GM21526 (cell line): ENCODE measurements at regions not wholly inside any gene's neighbourhood (a gene's known extent, or its start where the extent isn't known, plus 50 kb on each side); places are given as distances from the start of the nearest gene placed in this dataset.

ENCODE experiments used
- ATAC-seq: cut with Tn5 transposase; IDR thresholded peaks from one replicate; pipeline ENCODE4 v1.9.1; 2021; ENCODE audit warnings: moderate library complexity; ENCODE audit not compliant: unreplicated experiment, low FRiP score

DNA sequence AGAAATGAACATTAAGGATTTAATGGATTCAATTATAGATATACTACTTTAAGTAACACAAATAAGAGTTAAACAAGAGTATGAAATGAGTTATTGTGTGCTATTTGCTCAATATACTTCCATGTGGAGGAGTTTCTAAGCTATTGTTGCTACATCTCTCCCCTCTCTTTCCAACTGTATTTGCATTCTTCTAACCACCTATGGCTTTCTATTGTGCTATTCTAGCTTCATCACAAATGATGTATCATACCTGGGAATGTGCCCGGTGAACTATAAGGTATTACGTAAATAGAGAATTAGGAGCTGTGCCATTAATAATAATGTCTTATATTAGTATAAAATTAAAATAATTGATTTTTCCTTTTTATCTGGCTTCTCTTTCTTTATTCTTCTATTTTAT is 87.1 kb upstream of the PLEKHG7 start:
- ATAC-seq: no peak

DNA sequence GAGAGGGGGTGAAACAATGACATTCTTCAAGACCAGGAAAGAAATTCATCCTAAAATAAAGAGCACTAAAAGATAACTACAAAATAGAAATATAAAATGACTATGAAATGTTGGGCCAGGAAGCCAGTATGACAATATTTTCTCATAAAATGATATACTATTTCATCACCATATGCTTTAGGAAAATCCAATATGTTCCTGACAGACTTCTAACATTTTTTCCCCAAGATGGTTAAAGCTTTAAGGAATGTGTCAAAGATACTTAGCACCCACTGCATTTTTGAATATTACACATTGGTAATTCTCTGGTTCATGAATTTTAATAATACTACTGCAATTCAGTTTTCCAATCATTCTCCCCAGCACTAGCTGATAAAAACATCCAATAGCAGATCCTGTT is 87.7 kb upstream of the PLEKHG7 start:
- no peak for ATAC-seq

DNA sequence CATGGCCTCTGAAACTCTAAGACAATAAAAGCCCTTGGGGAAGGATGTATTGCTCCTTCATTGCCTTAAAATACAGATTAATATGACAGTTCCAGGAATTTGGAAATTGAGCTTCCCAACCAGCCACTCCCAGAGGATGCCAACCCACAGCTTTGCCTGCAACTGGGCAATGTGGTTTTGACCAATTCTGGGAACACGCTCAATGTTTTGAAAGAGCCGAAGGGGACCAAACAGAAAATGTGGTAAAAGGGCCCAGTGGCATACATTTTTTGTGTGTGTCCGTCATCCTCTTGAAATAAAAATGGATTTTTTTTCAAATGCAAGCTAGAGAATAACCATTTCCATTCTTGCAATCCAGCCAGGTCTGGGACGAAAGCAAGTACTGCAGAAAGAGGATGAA is 88.3 kb upstream of the PLEKHG7 start:
- no peak for ATAC-seq

DNA sequence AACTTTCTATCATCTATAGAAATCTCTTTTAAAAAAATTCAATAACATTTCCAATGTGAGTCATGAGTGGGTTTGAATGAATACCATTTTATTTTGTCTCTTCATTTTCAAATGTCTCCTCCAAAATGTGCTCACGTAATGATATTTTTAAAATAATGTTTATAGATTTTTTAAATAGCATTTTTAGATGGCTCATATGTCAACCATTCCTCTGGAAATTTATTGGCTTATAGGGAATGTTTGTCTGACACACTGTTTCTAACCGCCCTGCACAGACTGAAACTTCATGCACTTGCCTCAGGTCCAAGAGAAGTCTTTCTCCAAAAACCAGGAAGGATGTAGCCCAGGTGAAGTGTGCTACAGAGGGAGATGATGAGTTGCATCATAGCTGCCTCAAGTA is 88.8 kb upstream of the PLEKHG7 start:
- no peak for ATAC-seq

DNA sequence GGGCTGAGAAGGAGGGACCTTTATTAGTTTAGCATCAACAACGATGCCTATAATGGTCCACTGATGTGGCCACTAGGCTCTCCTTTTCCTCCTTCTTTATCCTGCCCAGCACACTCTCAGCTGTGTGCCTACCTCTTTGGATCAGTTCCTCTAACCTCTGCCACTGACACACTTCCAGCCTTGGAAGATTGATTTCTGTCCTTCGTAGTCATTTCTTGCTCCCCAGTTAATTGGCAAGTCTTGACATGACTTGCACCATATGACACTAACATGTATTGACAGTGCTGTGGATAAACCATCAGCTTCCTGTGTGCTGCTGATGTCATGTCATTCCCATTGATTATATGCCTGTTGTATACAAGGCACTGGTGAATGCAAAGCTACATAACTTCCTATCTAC is 90.2 kb upstream of the PLEKHG7 start:
- no peak for ATAC-seq

DNA sequence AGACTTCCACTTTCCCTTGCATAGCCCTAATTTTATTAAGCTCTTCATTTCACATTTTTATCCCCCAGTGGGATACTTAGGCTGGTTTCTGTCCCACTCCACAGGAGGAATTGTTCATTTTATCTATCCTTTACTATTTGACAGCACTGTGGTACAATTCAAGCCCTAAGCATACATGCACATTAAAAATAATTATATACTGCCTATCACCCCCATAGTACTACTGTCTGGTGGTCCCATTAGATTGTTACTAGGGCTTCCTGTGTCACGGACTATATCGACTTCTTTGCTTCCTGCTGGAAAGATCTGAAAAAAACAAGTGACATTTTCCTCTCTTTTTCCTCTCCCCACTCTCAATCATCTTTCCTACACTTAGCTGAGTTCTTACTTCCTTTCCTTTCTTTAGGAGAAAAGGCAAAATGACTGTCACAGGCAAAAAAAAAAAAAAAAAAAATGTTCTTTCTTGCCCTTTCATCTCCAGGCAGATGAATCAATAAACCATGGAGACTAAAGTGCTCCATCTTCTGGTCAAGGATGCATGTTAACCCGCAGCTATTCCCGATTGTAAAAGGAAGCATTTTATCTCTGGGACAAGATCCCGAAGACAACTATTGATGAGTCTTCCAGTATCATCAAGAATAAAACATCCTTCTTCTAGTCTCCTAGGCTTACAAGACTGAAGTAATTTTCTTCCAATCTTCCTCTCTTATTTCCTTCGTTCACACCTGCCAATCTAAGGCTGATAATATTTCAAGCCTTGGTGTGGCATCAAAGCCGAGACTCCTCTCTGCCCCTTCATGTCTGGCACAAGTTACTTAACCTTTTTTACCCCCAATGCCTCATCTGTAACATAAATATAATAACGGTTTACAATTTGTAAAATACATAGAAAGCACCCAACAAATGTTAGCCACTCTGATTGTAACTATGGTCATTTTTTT is 94.4 kb upstream of the PLEKHG7 start:
- ATAC-seq: no peak

DNA sequence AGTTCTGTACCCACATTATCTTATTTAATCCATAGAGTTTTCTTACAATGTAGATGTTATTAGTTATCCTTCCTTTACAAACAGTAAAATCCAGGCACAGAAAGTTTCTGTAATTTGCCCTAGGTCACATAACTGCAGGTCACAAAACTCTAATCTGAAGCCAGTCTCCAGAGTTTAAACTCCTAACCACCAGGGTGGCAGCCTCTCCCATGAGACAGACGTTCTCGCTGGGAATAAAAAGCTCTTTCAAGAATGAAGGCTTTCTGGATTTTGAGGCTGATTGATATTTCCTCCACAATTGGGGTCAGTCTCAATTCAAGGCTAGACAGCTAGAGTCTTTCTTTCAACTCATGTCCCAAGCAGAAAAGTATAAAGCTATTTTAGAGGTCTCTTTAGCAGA is 95.8 kb upstream of the PLEKHG7 start:
- no peak for ATAC-seq

DNA sequence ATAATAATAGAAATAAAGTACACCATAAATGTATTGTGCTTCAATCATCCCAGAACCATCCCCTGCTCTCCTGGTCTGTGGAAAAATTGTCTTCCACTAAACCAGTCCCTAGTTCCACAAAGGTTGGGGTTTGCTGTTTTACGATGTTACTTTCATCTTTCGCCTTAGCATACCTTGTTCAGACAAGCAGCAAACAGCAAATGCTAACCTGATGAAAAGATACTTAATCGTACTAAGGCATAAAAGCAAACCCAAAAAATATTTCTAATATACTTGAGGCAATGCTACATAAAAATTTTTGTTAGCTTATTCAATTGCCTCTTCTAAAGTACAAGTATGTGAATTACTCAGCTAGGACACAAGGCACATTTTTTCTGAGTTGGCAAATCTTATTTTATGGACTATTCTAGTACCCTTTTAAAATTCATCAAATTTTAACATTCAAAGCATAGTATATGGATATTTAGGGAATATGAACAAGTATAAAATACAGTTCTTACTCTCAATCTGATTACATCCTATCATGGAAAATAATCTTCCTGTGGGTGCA is 97.1 kb upstream of the PLEKHG7 start:
- no peak for ATAC-seq

DNA sequence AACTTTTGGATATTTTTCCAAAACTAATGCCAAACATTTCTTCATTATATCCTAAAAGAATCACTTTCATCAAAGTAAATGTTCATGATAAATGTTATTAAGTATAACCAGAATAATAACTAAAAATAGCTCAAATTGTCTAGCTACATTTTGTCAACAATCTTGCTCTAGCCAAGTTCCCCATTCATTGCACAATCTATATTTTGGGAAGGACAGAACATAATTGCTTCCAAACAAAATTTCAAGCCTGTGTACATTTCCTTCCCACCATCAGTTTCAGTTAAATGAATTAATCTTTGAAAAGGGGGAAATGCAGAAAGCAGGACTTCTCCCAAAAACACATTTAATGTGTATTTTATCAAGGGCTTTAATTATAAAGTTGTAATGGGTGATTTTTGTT is 98.0 kb upstream of the PLEKHG7 start:
- no peak for ATAC-seq

DNA sequence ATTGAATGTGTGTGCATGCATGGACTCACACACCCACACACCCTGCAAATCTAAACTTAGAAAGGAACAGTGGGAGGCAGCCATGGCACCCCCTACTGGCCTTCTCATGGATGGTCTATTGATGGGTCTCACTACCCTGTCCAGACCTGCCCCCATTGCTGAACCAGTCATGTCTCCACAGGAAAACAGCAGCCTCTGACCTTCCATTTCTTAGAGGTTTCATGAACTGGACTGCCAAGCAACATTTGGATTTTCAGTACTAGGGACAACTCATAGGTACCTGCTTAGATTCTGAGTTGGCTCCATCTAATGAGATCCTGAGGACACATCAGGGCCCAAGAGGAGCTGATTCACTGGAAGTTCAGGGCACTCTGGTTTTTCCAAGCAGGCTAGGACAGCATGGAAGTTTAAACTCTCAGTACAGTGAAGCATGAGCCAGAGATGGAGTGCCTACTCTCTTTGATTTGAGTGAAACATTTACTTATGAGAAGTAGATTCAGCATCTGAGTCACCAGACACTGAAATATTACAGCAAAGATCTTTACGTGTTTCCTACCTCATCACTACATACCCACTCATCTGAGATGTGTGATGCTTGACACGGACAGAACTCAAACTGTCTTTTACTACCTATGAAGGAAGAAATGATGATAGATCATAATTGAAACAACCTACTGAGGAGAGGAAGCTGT is 98.9 kb upstream of the PLEKHG7 start:
- no peak for ATAC-seq

DNA sequence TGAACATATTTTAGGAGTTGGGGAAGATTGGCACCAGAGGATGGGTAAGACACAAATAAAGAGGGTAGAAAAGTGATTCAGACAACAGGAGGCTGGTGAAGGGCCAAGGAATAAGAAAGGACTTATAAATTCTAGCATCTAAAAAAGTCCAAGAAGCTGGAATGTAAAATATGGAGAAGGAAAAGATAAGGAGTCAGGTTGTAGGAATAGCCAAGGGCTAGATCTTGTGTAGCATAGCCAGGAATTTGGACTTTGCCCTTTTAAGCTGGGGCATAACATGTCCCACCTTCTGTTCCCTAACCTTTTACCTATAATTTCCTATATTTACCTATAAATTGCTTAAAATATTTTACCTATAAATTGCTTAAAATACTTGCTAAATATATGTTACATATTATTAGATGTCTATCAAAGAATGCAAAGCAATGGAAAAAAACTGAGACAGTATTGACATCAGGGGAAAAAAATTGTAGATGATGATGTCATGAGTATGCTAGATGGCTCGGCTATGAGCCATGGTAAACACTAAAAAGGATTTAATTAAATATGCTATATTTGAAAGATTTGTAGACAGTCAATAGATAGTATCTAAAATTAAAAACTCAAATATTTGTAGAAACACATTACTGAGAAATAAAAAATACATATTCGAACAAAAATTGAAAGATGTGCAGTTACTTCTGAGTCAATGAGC is 99.7 kb upstream of the PLEKHG7 start:
- ATAC-seq: no peak

DNA sequence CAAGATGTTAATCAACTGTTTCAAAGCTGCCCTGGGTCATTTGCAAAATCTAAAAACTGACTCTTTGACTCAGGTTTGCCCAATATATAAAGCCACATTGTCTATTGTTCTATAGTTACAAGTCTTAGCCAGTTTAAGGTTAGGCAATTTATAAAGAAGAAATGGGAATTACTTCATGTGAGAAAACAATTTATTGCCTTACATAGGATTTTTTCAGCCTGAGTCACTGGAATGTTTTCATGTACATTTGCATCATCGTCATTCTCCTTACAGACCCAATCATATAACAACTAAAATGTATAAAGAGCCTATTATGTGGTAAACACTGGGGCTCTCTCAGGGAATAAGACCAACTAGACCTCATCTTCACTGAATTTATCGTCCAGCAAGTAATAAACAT is 100.3 kb upstream of the PLEKHG7 start:
- ATAC-seq: no peak

DNA sequence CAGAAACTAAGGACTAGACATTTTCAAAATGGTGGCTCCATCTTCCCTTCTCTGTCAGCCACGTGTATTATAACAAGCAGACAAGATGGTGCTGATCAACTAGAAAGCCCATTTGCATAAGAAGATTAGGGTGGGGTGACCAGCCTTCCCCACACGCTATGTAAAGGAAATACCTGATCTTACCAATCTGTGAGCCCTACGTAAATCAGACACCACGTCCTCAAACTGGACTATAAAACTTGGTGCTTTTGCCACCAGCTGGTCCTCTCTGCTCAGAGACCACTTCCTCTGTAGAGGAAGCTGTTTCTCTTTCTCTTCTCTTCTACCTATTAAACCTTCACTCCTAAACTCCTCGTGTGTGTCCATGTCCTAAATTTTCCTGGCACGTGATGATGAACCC is 101.1 kb upstream of the PLEKHG7 start:
- no peak for ATAC-seq

DNA sequence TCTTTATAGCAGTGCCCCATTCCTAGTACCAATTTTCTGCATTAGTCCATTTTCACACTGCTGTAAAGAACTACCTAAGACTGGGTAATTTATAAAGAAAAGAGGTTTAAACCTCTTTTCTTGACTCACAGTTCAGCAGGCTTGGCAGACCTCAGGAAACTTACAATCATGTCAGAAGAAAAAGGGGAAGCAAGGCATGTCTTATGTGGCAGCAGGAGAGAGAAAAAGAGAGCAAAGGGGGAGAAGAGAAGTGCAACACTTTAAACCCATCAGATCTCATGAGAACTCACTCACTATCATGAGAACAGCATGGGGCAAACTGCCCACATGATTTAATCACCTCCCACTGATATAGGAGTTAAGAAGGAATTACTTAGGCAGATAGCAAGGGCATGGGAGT is 101.6 kb upstream of the PLEKHG7 start:
- no peak for ATAC-seq

DNA sequence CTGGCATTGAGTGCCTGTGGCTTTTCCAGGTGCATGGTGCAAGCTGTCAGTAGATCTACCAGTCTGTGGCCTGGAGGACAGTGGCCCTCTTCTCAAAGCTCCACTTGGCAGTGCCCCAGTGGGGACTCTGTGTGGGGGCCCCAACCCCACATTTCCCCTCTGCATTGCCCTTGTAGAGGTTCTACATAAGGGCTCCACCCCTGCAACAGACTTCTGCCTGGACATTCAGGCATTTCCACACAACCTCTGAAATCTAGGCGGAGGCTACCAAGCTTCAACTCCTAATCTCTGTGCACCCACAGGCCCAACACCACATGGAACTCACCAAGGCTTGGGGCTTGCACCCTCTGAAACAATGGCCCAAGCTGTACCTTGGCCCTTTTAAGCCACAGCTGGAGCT is 102.7 kb upstream of the PLEKHG7 start:
- no peak for ATAC-seq

DNA sequence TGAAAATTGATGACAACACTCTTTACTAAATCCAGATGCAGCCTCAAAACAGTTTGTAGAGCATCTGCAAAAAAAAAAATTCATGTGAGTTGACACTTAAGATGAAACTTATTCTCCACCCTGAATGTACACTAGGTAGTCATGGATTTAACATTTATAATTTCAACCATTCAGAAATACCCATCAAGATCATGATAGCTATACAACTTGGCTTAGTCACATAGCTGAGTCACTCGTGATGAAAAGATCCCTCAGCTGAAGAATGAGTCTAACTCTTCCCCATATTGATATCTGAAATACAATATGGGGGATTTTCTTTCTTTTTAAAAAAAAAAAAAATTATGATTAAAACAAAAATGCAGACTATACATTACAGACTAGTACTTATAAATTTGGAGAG is 104.8 kb upstream of the PLEKHG7 start:
- no peak for ATAC-seq

DNA sequence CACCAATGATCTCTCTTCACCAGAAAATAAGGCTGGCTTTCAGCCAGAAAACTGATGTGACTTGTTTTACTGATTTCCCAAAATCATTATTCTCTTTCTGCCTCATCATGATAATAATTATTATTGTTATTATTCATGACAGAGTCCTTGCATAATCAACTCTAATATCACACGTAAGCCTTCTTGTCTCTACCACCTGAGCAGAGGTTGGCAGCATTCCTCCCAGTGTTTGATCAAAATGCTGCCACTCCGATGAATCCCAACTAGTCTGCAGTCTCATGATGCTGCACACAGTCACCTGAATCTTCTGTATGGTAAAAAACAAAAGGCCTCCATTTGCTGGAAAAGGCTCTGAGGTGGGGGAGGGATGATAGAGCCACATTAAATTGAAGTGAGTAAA is 105.7 kb upstream of the PLEKHG7 start:
- no peak for ATAC-seq

DNA sequence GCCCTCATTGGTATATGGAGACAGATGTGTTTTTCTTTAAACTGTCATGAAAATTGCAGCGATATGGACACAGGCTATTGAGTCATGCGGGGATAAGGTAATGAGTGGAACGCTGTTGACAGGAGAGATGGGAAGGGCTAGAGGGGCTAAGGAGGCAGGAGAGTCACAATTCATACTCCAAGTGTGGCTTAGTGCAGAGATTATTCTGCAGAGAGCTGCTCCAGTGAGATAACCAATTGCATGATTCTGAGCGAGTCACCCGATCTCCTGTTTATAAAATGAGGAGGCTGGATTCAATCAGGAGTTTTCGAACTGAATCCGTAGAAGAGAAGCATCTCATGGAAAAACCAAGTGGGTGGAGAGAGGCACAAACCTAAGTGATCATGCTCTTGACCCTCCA is 106.4 kb upstream of the PLEKHG7 start:
- ATAC-seq: no peak

DNA sequence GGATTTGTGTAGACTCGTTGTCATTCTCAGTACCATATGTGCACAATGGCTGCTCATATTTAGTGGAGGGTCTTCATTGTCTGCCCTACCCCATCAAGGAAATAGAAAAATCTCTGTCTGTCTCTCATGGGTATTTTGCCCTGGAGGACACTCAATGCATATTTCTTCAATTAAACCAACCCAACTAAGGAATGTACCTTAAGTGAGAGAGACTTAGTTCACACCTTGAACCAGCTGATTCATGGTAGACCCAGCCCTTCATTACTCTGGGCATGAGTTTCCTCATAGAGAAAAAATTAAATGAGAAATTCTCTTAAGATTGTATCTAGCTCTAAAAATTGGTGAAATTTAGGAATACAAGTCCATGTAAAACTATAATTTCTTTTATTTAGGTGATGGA is 107.1 kb upstream of the PLEKHG7 start:
- no peak for ATAC-seq

DNA sequence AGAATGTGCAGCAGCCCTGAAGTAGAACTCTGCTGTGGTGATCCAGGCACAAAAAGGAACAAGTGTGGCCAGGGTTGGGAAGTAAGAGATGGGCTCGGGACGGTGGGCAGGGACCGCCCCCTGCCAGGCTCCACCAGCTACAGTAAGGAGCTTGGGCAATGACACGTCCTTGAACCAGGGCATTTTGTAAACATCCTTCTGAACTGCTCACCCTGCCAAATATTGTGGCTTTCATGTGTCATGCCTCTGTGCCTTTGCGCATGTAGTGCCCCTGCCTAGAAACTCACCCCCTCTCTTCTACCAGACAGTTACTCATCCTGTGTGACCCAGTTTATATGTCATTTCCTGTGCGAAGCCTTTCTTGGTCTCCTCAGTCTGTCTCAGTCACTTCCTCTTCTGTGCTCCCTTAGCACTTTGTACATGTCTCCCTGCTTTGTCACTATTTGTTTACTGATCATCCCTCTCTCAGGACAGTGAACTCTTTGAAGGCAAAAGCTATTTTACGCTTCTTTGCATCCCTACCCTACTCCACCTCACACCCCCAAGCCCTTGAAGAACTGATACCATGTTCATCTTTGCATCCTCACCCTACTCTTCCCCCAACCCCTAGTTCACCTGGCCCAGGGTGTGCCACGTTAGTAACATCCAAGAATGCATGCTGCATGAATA is 108.9 kb upstream of the PLEKHG7 start:
- ATAC-seq: peak; percentile 99
